Adrenal gland (tissue), 9 donors: ENCODE measurements at regions not wholly inside any gene's neighbourhood (a gene's known extent, or its start where the extent isn't known, plus 50 kb on each side); places are given as distances from the start of the nearest gene placed in this dataset.

ENCODE experiments used
- DNase-seq, 7 donors: peaks; one replicate each; pipeline ENCODE4 v3.0.0-alpha.2; 2019 to 2020
- H3K27ac ChIP-seq, 5 donors: fragments of 200-600 bp; sonication (generic) in 4 of 5; 1 replicate in 3 of 5; 2 replicates in 2 of 5; pipeline versions ENCODE4 v1.5.1 to v1.8.0; 2016 to 2020; ENCODE audit warnings: mild to moderate bottlenecking in 1 of 5
- H3K27me3 ChIP-seq: fragments of 200-600 bp; 2 replicates; pipeline ENCODE4 v1.8.0; 2021
- H3K36me3 ChIP-seq, 2 donors: fragments of 200-600 bp; replicated peaks in 1 of 2; 1 replicate in 1 of 2; 2 replicates in 1 of 2; pipeline versions ENCODE4 v1.5.1 to v1.8.0; 2018 to 2022
- H3K4me1 ChIP-seq, 2 donors: fragments of 200-600 bp; replicated peaks in 1 of 2; 1 replicate in 1 of 2; 2 replicates in 1 of 2; pipeline versions ENCODE4 v1.5.1 to v1.8.0; 2018 to 2021
- H3K4me3 ChIP-seq, 4 donors: fragments of 200-600 bp; sonication (generic) in 3 of 4; one replicate each; pipeline ENCODE4 v1.5.1; 2016 to 2018
- H3K9me3 ChIP-seq, 3 donors: fragments of 200-600 bp; sonication (generic) in 1 of 3; replicated peaks in 1 of 3; 1 replicate in 2 of 3; 2 replicates in 1 of 3; pipeline versions ENCODE4 v1.5.1 to v1.8.0; 2016 to 2021
- POLR2A ChIP-seq, 2 donors: fragments of 450-650 bp; IDR thresholded peaks; one replicate each; pipeline ENCODE4 v1.6.1; 2017; ENCODE audit warnings: antibody characterized with exemption in 2 of 2, mild to moderate bottlenecking in 2 of 2, moderate library complexity in 1 of 2
- WGBS, 4 donors: extraction: QIAGEN DNeasy Blood & Tissue Kit in 2 of 4; methylation state at CpG; one replicate each; pipeline versions ENCODE4 v1.1.5 to v1.1.7; 2013 to 2017; 5-methylcytosine and 5-hydroxymethylcytosine counted together
- intact Hi-C, 2 donors: fragments of 100-400 bp; cut with DNase I; formaldehyde crosslinking; loops; one replicate each; pipeline versions ENCODE4 v1.14.1 to v1.15.0; 2022 to 2023
- TF ChIP-seq, protein P1 (sequence below), 6 experiments: fragments of 450-650 bp in 4 of 6; fragments of 200-600 bp in 2 of 6; sonication (generic) in 1 of 6; IDR thresholded peaks; 1 replicate in 5 of 6; 2 replicates in 1 of 6; pipeline versions ENCODE4 v1.5.1 to v1.8.0; 2016 to 2021; ENCODE audit warnings: antibody characterized with exemption in 6 of 6, mild to moderate bottlenecking in 2 of 6, moderate library complexity in 1 of 6
- donor health status: healthy with polysubstance abuse.
- donor health status: Bipolar disorder and iron deficiency.
- donor health status: DM: yes; HTN: yes; CAD: no.
- donor health status: DM: no; HTN: no; CAD: no.
- donor health status: DM: no; HTN: no; CAD: no.

DNA sequence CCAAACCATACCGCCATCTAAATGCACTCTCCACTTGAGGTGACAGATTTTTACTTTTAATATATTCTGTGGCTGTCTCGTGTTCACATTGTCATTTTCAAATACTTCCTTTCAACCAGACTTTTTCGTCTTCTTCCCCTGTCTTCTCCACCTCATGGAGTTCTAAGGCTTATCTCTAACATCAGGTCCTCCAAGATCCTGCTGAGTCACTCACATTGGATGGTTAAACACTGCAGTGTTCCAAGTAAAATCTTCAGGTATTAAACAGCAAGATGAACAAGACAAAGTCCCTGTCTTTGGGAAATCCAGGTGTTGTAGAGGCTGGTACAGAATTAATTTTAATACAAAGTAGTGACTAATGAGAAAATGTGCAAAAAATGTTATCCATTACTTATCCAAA, 330.2 kb upstream of the KIF2B start:
- Histone ChIP-seq H3K9me3 (no peaks in the 10 kb centered on the region), H3K4me1 (no peaks in the 10 kb centered on the region), H3K27me3 (no peaks in the 10 kb centered on the region), H3K4me3 (no peak overlapping the region), H3K36me3 (no peaks in the 10 kb centered on the region), H3K27ac (no peak overlapping the region)
- intact Hi-C loops, result no loop called here
- no peak for DNase-seq
- 44 to 71% (median 64%) methylated on average over 3 of the region's 3 CpGs for WGBS, 4 donors
- TF ChIP-seq, protein P1, sequence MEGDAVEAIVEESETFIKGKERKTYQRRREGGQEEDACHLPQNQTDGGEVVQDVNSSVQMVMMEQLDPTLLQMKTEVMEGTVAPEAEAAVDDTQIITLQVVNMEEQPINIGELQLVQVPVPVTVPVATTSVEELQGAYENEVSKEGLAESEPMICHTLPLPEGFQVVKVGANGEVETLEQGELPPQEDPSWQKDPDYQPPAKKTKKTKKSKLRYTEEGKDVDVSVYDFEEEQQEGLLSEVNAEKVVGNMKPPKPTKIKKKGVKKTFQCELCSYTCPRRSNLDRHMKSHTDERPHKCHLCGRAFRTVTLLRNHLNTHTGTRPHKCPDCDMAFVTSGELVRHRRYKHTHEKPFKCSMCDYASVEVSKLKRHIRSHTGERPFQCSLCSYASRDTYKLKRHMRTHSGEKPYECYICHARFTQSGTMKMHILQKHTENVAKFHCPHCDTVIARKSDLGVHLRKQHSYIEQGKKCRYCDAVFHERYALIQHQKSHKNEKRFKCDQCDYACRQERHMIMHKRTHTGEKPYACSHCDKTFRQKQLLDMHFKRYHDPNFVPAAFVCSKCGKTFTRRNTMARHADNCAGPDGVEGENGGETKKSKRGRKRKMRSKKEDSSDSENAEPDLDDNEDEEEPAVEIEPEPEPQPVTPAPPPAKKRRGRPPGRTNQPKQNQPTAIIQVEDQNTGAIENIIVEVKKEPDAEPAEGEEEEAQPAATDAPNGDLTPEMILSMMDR (IDR thresholded peaks at IDR 0.05), result no peak
- no peak for TF ChIP-seq POLR2A (IDR thresholded peaks at IDR 0.05)

DNA sequence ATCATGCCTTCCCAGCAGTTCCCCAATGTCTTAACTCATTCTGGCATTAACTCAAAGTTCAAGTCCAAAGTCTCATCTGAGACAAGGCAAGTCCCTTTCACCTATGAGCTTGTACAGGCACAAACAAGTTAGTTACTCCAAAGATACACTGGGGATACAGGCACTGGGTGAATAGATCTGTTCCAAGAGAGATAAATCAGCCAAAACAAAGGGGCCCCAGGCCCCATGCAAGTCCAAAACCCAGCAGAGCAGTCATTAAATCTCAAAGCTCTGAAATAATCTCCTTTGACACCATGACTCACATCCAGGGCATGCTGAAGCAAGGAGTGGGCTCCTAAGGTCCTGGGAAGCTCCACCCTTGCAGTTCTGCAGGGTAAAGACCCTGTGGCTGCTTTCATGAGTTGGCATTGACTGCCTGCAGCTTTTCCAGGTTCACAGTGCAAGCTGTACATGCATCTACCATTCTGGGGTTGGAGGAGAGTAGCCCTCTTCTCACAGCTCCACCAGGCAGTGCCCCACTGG, 332.2 kb upstream of the KIF2B start:
- no peaks in the 10 kb centered on the region for H3K9me3 ChIP-seq
- no peaks in the 10 kb centered on the region for H3K27me3 ChIP-seq
- no peak for DNase-seq
- H3K27ac ChIP-seq, result no peak overlapping the region
- intact Hi-C loops, result no loop called here
- no peak overlapping the region for H3K4me3 ChIP-seq
- H3K36me3 ChIP-seq, result no peaks in the 10 kb centered on the region
- no peaks in the 10 kb centered on the region for H3K4me1 ChIP-seq
- no peak for TF ChIP-seq POLR2A (IDR thresholded peaks at IDR 0.05)
- TF ChIP-seq, protein P1 (IDR thresholded peaks at IDR 0.05), result no peak

DNA sequence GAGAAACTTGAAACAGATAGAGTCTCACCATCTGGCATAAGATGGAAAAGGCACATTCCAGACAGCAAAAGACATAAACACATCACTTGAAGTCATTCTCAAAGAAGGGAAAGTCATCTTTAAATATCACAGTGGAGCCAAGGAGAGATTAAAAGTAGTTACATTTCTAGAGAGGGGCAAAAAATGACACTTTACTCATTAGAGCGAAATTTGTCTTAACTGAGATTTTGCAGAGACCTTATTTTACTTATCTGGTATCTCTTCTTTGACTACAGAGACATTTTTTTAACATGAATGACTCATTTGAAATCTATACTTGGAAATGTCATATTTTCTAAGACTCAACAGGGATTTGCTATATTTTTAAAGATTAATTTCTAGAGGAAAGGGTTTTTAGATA, 339.0 kb upstream of the KIF2B start:
- 41 to 74% (median 50%) methylated on average over 1 of the region's 1 CpG for WGBS, 4 donors
- Histone ChIP-seq H3K4me1 (no peaks in the 10 kb centered on the region), H3K27ac (no peak overlapping the region), H3K27me3 (no peaks in the 10 kb centered on the region), H3K4me3 (no peak overlapping the region), H3K36me3 (no peaks in the 10 kb centered on the region), H3K9me3 (no peaks in the 10 kb centered on the region)
- no peak for DNase-seq
- intact Hi-C loops, result no loop called here
- TF ChIP-seq POLR2A (IDR thresholded peaks at IDR 0.05), result no peak
- TF ChIP-seq, protein P1 (IDR thresholded peaks at IDR 0.05), result no peak

DNA sequence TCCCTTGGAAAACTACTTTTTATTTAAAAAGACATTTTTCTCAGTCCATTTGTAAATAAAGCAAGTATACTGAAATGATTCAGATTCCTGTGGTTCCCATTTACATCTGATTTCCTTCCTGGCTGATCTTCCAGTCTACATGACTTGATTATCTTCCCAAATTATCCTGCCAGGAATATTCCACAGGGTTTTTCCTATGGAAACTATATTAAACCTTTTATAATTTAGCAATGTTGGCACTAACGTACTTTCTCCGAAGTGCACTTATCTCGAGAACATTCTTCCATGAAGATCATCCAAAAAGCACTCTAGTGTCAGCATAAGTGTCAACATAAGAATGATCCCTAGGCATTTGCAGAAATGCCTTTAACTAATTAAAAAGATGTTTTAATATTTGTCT, 347.7 kb upstream of the KIF2B start:
- WGBS, 4 donors, result 71 to 81% (median 76%) methylated on average over 3 of the region's 3 CpGs
- TF ChIP-seq POLR2A (IDR thresholded peaks at IDR 0.05), result no peak
- TF ChIP-seq, protein P1 (IDR thresholded peaks at IDR 0.05), result no peak

More for the DNA sequence above, 347.7 kb upstream of the KIF2B start:
- Histone ChIP-seq H3K27ac (no peak overlapping the region), H3K36me3 (no peaks in the 10 kb centered on the region), H3K27me3 (no peaks in the 10 kb centered on the region), H3K9me3 (no peaks in the 10 kb centered on the region), H3K4me3 (no peak overlapping the region), H3K4me1 (no peaks in the 10 kb centered on the region)
- intact Hi-C loops, result no loop called here
- DNase-seq, result no peak
